IPS DF 4.7 (cell line): ENCODE measurements at regions not wholly inside any gene's neighbourhood (a gene's known extent, or its start where the extent isn't known, plus 50 kb on each side); places are given as distances from the start of the nearest gene placed in this dataset.
"Not testable (repeated sequence)": the region's sequence is repeated elsewhere in the genome, so short reads cannot be mapped to it uniquely, and the experiment has no call there.

Experiments
- DNase-seq: peaks from one replicate; pipeline ENCODE4 v3.0.0-alpha.2; 2013; ENCODE audit warnings: low spot score; ENCODE audit errors: extremely low read depth

- no peak for DNase-seq
Observed at GRCh38 chr11:79627281-79627680, 186.5 kb upstream of the TENM4 start.

GRCh38 chr11:79626135-79627075 is 185.6 kb upstream of the TENM4 start:
- DNase-seq, result no peak

- DNase-seq, result no peak
Observed at GRCh38 chr11:79623375-79623774, 182.5 kb upstream of the TENM4 start.

GRCh38 chr11:79617561-79617960 is 176.7 kb upstream of the TENM4 start:
- DNase-seq, result no peak

GRCh38 chr11:79616392-79616851 is 175.6 kb upstream of the TENM4 start:
- no peak for DNase-seq

GRCh38 chr11:79615425-79615824 is 174.6 kb upstream of the TENM4 start:
- DNase-seq, result no peak

- no peak for DNase-seq
Observed at GRCh38 chr11:79610678-79611077, 169.8 kb upstream of the TENM4 start.

- no peak for DNase-seq
Observed at GRCh38 chr11:79610139-79610538, 169.3 kb upstream of the TENM4 start.

GRCh38 chr11:79609511-79609910 is 168.7 kb upstream of the TENM4 start:
- DNase-seq, result no peak

- not testable (repeated sequence) for DNase-seq
Observed at GRCh38 chr11:79606461-79606860, 165.6 kb upstream of the TENM4 start.

- DNase-seq, result no peak
Observed at GRCh38 chr11:79600711-79601110, 159.9 kb upstream of the TENM4 start.

- no peak for DNase-seq
Observed at GRCh38 chr11:79594834-79595233, 154.0 kb upstream of the TENM4 start.

GRCh38 chr11:79592824-79593223 is 152.0 kb upstream of the TENM4 start:
- no peak for DNase-seq

GRCh38 chr11:79592406-79592805 is 151.6 kb upstream of the TENM4 start:
- DNase-seq, result no peak

GRCh38 chr11:79582434-79582833 is 141.6 kb upstream of the TENM4 start:
- DNase-seq, result no peak

GRCh38 chr11:79579063-79579462 is 138.2 kb upstream of the TENM4 start:
- DNase-seq, result no peak

GRCh38 chr11:79578116-79578515 is 137.3 kb upstream of the TENM4 start:
- no peak for DNase-seq

GRCh38 chr11:79575701-79576100 is 134.9 kb upstream of the TENM4 start:
- DNase-seq, result no peak

GRCh38 chr11:79570104-79570503 is 129.3 kb upstream of the TENM4 start:
- DNase-seq, result no peak

GRCh38 chr11:79564288-79564925 is 123.6 kb upstream of the TENM4 start:
- no peak for DNase-seq

GRCh38 chr11:79561496-79561895 is 120.7 kb upstream of the TENM4 start:
- no peak for DNase-seq

- DNase-seq, result no peak
Observed at GRCh38 chr11:79550809-79551208, 110.0 kb upstream of the TENM4 start.

- DNase-seq, result no peak
Observed at GRCh38 chr11:79547256-79547655, 106.4 kb upstream of the TENM4 start.
